Fibroblast of pulmonary artery (primary cell): ENCODE measurements at regions not wholly inside any gene's neighbourhood (a gene's known extent, or its start where the extent isn't known, plus 50 kb on each side); places are given as distances from the start of the nearest gene placed in this dataset.
"Not testable (repeated sequence)": the region's sequence is repeated elsewhere in the genome, so short reads cannot be mapped to it uniquely, and the experiment has no call there.

Experiments
- DNase-seq: peaks from one replicate; pipeline ENCODE4 v3.0.0-alpha.2; 2010; ENCODE audit warnings: low read depth
- H3K4me3 ChIP-seq: replicated peaks from 2 replicates; pipeline ENCODE4 v1.5.1; 2011; ENCODE audit warnings: low read depth, mild to moderate bottlenecking, control low read depth, low read length, moderate library complexity
- CTCF ChIP-seq: IDR thresholded peaks from 2 replicates; pipeline ENCODE4 v1.5.1; 2011; ENCODE audit warnings: mild to moderate bottlenecking, control low read depth, low read length, inconsistent platforms; ENCODE audit errors: missing control alignments

DNA sequence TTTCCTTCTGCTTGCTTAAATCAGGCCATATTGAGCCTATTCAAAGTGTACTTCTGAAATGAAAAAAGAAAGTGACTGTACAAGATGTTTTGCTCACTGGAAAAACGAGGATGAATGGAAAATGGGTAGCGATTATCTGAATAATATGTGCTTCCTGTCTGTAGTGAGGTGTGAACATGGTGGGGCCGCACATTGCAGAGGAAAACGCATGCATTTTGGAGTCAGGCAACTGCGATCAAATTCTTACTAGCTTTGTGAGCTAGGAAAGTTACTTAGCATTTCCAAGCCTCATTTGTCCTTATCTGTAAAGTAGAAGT lies 73.0 kb upstream of the PRSS3 start:
- TF ChIP-seq CTCF, result no peak

GRCh38 chr9:33728613-33729012 lies 66.7 kb upstream of the PRSS3 start:
- no peak for DNase-seq
- no peak for TF ChIP-seq CTCF
- no peak overlapping the region for H3K4me3 ChIP-seq

More for the DNA sequence above, 73.0 kb upstream of the PRSS3 start:
- H3K4me3 ChIP-seq, result no peak overlapping the region
- no peak for DNase-seq

- H3K4me3 ChIP-seq, result no peak overlapping the region
- TF ChIP-seq CTCF, result no peak
- DNase-seq, result no peak
These were observed 64.2 kb upstream of the PRSS3 start for GRCh38 chr9:33731142-33731541.

DNA sequence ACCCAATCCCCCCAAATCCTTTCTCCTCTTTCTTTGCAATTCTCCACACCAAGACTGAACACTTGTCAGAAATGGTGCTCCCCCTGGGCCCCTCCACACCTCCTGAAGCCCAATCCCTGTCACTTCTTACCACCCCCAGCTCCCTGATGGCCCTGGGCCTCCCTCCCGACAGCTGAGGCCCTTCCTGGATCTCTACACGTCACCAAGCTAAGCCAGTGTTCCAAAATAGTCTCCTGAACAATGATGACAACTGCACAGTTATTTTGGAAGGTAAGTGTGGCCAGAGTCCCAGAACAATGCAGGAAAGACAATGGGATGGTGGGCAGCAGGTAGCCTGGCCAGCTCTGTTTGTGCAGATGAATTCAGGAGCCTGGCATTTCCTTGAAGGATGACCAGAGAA lies 63.7 kb upstream of the PRSS3 start:
- H3K4me3 ChIP-seq, result no peak overlapping the region
- TF ChIP-seq CTCF, result no peak
- DNase-seq, result no peak

- H3K4me3 ChIP-seq, DNase-seq: not testable (repeated sequence)
These were observed 61.0 kb upstream of the PRSS3 start for GRCh38 chr9:33734247-33734940.

DNA sequence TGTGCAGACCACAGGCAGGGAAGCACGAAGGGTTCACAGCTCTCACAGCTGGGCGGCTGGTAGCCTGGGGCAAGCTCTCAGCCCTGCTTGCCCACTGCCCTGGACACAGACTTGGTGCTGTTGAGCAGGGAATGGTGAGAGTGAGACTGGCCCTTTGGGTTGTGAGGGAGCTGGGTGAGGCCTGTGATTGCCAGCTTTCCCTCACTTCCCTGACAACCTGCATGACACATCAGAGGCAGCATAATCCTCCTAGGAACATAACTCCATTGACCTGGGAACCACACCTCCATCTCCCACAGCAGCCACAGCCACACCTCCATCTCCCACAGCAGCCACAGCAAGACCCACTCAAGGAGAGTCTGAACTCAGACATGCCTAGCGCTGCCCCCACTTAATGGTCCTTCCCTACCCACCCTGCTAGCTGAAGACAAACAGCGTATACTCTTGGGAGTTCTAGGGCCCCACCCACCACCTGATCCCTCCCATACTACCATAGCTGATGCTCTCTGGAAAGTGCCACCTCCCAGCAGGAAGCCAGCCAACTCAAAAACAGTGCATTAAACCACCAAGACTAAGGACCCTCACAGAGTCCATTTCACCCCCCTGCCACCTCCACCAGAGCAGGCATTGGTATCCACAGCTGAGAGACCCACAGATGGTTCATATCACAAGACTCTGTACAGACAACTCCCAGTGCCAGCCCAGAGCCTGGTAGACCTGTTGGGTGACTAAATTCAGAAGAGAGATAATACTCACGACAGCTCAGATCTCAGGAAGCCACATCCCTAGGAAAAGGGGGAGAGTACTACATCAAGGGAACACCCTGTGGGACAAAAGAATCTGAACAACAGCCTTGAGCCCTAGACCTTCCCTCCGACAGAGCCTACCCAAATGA lies 60.2 kb upstream of the PRSS3 start:
- not testable (repeated sequence) for H3K4me3 ChIP-seq, DNase-seq

DNA sequence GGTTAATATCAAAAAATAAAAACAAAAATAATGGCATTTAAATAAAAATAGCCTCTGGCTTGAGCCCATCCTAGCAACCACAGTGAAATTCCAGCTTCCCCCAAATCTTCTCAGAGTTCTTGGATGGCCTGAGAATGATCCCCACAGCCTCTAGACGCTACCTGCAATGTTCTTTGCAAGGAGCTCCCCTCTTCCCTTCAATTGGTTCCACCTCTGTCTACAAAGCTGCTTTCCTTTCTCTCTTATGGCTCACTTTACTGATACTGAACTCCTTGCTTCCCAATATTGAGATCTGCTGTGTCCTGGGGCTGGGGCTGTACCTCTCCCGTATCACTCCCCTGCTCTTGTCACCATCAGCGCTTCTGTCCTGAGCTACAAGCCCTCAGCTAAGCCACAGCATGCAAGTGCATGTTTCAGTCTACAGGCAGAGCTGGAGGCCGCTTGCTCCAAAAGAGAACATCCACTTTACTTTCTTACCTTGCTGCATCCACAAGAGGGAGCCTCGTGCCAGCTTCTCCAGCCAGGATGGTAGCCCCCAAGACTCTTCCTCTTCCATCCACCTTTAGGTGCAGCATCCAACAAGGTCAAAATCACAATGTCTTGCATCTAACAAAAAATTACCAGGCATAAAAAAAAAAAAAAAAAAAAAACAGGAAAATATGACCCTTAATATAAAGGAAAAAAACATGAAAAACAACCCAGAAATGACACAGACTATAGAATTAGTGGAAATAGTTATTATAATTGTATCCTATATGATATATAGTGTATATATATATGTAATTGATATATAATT lies 57.4 kb upstream of the PRSS3 start:
- no peak overlapping the region for H3K4me3 ChIP-seq
- TF ChIP-seq CTCF, result peak; percentile 85
- peak; percentile 77 for DNase-seq
